ENCODE measurements at regions not wholly inside any gene's neighbourhood (a gene's known extent, or its start where the extent isn't known, plus 50 kb on each side); places are given as distances from the start of the nearest gene placed in this dataset.

- TF ChIP-seq CTCF (IDR thresholded peaks at IDR 0.05; ENCODE audit: low read depth, low read length, poor library complexity, severe bottlenecking) (no peak), EZH2phosphoT487 (IDR thresholded peaks at IDR 0.05; ENCODE audit: borderline replicate concordance, low read length) (no peak)
- Histone ChIP-seq H3K9me2 (replicated peaks; ENCODE audit: control insufficient read depth, low read length) (no peaks in the 10 kb centered on the region), H4K20me1 (ENCODE audit: control insufficient read depth, insufficient read depth, low read depth, low read length) (no peaks in the 10 kb centered on the region), H3K9me3 (ENCODE audit: control insufficient read depth, insufficient read depth, low read length) (peaks cover 11% of the 10 kb centered on the region), H3K4me2 (ENCODE audit: low read length) (no peak overlapping the region), H3K36me3 (ENCODE audit: control insufficient read depth, low read length) (no peaks in the 10 kb centered on the region), H3K4me1 (ENCODE audit: control insufficient read depth, low read length) (peaks cover 5% of the 10 kb centered on the region), H3K27ac (ENCODE audit: low read depth, low read length) (no peak overlapping the region), H3K4me3 (ENCODE audit: low read length) (no peak overlapping the region), H3K79me2 (ENCODE audit: control insufficient read depth, low read length) (no peaks in the 10 kb centered on the region), H3F3A (ENCODE audit: control insufficient read depth, insufficient read depth) (no peaks in the 10 kb centered on the region), H3K27me3 (ENCODE audit: control insufficient read depth, low read length) (no peaks in the 10 kb centered on the region)
Measured at GRCh38 chr6:88290411-88290810, 124.3 kb upstream of the CNR1 start.

GRCh38 chr6:88287696-88288095, 121.5 kb upstream of the CNR1 start:
- Histone ChIP-seq H3K4me1 (ENCODE audit: control insufficient read depth, low read length) (peaks cover 5% of the 10 kb centered on the region), H3K27me3 (ENCODE audit: control insufficient read depth, low read length) (no peaks in the 10 kb centered on the region), H3F3A (ENCODE audit: control insufficient read depth, insufficient read depth) (no peaks in the 10 kb centered on the region), H3K36me3 (ENCODE audit: control insufficient read depth, low read length) (no peaks in the 10 kb centered on the region), H3K9me2 (replicated peaks; ENCODE audit: control insufficient read depth, low read length) (no peaks in the 10 kb centered on the region), H3K9me3 (ENCODE audit: control insufficient read depth, insufficient read depth, low read length) (peaks cover 11% of the 10 kb centered on the region), H4K20me1 (ENCODE audit: control insufficient read depth, insufficient read depth, low read depth, low read length) (no peaks in the 10 kb centered on the region), H3K4me2 (ENCODE audit: low read length) (no peak overlapping the region), H3K4me3 (ENCODE audit: low read length) (no peak overlapping the region), H3K79me2 (ENCODE audit: control insufficient read depth, low read length) (no peaks in the 10 kb centered on the region), H3K27ac (ENCODE audit: low read depth, low read length) (no peak overlapping the region)
- TF ChIP-seq CTCF (IDR thresholded peaks at IDR 0.05; ENCODE audit: low read depth, low read length, poor library complexity, severe bottlenecking) (no peak), EZH2phosphoT487 (IDR thresholded peaks at IDR 0.05; ENCODE audit: borderline replicate concordance, low read length) (no peak)

GRCh38 chr6:88276331-88276730, 110.2 kb upstream of the CNR1 start:
- Histone ChIP-seq H3F3A (ENCODE audit: control insufficient read depth, insufficient read depth) (no peaks in the 10 kb centered on the region), H3K4me3 (ENCODE audit: low read length) (no peak overlapping the region), H4K20me1 (ENCODE audit: control insufficient read depth, insufficient read depth, low read depth, low read length) (no peaks in the 10 kb centered on the region), H3K9me3 (ENCODE audit: control insufficient read depth, insufficient read depth, low read length) (no peaks in the 10 kb centered on the region), H3K9me2 (replicated peaks; ENCODE audit: control insufficient read depth, low read length) (no peaks in the 10 kb centered on the region), H3K4me1 (ENCODE audit: control insufficient read depth, low read length) (peaks cover 17% of the 10 kb centered on the region), H3K4me2 (ENCODE audit: low read length) (no peak overlapping the region), H3K27ac (ENCODE audit: low read depth, low read length) (no peak overlapping the region), H3K79me2 (ENCODE audit: control insufficient read depth, low read length) (no peaks in the 10 kb centered on the region), H3K27me3 (ENCODE audit: control insufficient read depth, low read length) (no peaks in the 10 kb centered on the region), H3K36me3 (ENCODE audit: control insufficient read depth, low read length) (no peaks in the 10 kb centered on the region)
- TF ChIP-seq EZH2phosphoT487 (IDR thresholded peaks at IDR 0.05; ENCODE audit: borderline replicate concordance, low read length) (no peak), CTCF (IDR thresholded peaks at IDR 0.05; ENCODE audit: low read depth, low read length, poor library complexity, severe bottlenecking) (no peak)

- Histone ChIP-seq H4K20me1 (ENCODE audit: control insufficient read depth, insufficient read depth, low read depth, low read length) (no peaks in the 10 kb centered on the region), H3K4me1 (ENCODE audit: control insufficient read depth, low read length) (peaks cover 2% of the 10 kb centered on the region; the same call in 1 of the 2 replicates), H3K27ac (ENCODE audit: low read depth, low read length) (no peak overlapping the region), H3K4me3 (ENCODE audit: low read length) (no peak overlapping the region), H3K79me2 (ENCODE audit: control insufficient read depth, low read length) (no peaks in the 10 kb centered on the region), H3K9me2 (replicated peaks; ENCODE audit: control insufficient read depth, low read length) (no peaks in the 10 kb centered on the region), H3K36me3 (ENCODE audit: control insufficient read depth, low read length) (no peaks in the 10 kb centered on the region), H3K9me3 (ENCODE audit: control insufficient read depth, insufficient read depth, low read length) (no peaks in the 10 kb centered on the region), H3F3A (ENCODE audit: control insufficient read depth, insufficient read depth) (no peaks in the 10 kb centered on the region), H3K27me3 (ENCODE audit: control insufficient read depth, low read length) (no peaks in the 10 kb centered on the region), H3K4me2 (ENCODE audit: low read length) (no peak overlapping the region)
- TF ChIP-seq CTCF (IDR thresholded peaks at IDR 0.05; ENCODE audit: low read depth, low read length, poor library complexity, severe bottlenecking) (no peak), EZH2phosphoT487 (IDR thresholded peaks at IDR 0.05; ENCODE audit: borderline replicate concordance, low read length) (no peak)
Measured at GRCh38 chr6:88268508-88268907, 102.4 kb upstream of the CNR1 start.

All from DOHH2 (cell line).